ENCODE measurements at regions not wholly inside any gene's neighbourhood (a gene's known extent, or its start where the extent isn't known, plus 50 kb on each side); places are given as distances from the start of the nearest gene placed in this dataset.
"Not testable (repeated sequence)": the region's sequence is repeated elsewhere in the genome, so short reads cannot be mapped to it uniquely, and the experiment has no call there.

DNA sequence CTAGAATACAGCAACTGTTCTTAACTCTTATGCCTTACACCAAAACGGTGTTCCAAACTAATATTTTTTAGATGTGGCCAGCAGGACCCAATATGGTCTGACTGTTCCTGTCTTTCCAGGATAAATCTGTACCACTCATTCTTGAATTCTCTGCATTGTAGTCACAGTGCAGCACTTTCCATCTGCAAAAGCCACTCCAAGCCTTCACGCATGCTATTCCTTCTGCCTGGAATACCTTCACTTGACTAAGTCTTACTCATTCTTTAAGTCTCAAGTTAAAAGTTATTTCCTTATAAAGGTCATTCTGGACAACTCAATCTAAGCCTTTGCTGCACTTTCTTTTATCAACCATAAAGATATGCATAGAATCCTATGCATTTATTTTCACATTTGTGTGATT is 1194.5 kb downstream of the PLA2G4A start:
- Mint-ChIP-seq H3K27ac (no peak overlapping the region), H3K36me3 (ENCODE audit: low read depth) (no peaks in the 10 kb centered on the region), H3K4me1 (no peaks in the 10 kb centered on the region), H3K9me3 (no peaks in the 10 kb centered on the region), H3K4me3 (no peak overlapping the region), H3K27me3 (ENCODE audit: low read depth, poor library complexity) (no peaks in the 10 kb centered on the region)
- TF ChIP-seq, protein P1, sequence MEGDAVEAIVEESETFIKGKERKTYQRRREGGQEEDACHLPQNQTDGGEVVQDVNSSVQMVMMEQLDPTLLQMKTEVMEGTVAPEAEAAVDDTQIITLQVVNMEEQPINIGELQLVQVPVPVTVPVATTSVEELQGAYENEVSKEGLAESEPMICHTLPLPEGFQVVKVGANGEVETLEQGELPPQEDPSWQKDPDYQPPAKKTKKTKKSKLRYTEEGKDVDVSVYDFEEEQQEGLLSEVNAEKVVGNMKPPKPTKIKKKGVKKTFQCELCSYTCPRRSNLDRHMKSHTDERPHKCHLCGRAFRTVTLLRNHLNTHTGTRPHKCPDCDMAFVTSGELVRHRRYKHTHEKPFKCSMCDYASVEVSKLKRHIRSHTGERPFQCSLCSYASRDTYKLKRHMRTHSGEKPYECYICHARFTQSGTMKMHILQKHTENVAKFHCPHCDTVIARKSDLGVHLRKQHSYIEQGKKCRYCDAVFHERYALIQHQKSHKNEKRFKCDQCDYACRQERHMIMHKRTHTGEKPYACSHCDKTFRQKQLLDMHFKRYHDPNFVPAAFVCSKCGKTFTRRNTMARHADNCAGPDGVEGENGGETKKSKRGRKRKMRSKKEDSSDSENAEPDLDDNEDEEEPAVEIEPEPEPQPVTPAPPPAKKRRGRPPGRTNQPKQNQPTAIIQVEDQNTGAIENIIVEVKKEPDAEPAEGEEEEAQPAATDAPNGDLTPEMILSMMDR (IDR thresholded peaks at IDR 0.05) = no peak
- DNase-seq = no peak

DNA sequence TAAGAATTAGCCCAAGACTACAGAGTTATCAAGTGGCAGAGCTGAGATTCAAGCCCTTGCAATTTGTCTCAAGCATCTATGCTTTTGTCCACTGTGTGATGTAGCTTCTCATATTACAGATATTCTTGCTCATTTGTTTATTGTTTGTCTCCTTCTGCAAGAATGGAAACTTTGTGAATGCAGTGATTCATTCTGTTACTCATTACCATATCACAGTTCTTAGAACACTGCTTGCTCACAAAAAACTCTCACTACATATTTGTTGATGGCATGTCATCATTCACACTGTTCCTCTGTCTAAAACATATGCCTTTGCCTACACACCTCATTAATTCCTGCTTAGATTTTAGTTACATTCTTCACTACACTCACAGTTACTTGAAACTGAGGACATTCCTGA is 1198.9 kb downstream of the PLA2G4A start:
- Mint-ChIP-seq H3K9me3 (no peaks in the 10 kb centered on the region), H3K4me1 (no peaks in the 10 kb centered on the region), H3K4me3 (no peak overlapping the region), H3K36me3 (ENCODE audit: low read depth) (no peaks in the 10 kb centered on the region), H3K27ac (no peak overlapping the region), H3K27me3 (ENCODE audit: low read depth, poor library complexity) (no peaks in the 10 kb centered on the region)
- TF ChIP-seq, protein P1 (IDR thresholded peaks at IDR 0.05) = no peak
- DNase-seq = no peak

DNA sequence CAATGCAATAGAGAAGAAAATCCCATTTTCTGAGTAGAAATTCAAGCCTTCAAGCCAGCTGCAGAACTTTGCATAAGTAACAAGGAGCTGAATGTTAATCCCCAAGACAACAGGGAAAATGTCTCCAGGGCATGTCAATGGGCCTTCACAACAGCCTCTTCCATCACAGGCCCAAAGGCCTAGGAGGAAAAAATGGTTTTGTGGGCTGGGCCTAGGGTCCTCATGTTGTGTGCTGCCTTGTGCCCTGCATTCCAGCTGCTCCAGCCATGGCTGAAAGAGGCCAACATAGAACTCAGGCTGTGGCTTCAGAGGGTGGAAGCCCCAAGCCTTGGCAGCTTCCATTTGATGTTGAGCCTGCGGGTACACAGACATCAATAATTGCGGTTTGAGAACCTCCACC is 1208.8 kb downstream of the PLA2G4A start:
- not testable (repeated sequence) for H3K4me3 Mint-ChIP-seq; H3K36me3 Mint-ChIP-seq (ENCODE audit: low read depth); H3K4me1 Mint-ChIP-seq; H3K27me3 Mint-ChIP-seq (ENCODE audit: low read depth, poor library complexity); DNase-seq; H3K27ac Mint-ChIP-seq
- H3K9me3 Mint-ChIP-seq = peaks cover 16% of the 10 kb centered on the region

DNA sequence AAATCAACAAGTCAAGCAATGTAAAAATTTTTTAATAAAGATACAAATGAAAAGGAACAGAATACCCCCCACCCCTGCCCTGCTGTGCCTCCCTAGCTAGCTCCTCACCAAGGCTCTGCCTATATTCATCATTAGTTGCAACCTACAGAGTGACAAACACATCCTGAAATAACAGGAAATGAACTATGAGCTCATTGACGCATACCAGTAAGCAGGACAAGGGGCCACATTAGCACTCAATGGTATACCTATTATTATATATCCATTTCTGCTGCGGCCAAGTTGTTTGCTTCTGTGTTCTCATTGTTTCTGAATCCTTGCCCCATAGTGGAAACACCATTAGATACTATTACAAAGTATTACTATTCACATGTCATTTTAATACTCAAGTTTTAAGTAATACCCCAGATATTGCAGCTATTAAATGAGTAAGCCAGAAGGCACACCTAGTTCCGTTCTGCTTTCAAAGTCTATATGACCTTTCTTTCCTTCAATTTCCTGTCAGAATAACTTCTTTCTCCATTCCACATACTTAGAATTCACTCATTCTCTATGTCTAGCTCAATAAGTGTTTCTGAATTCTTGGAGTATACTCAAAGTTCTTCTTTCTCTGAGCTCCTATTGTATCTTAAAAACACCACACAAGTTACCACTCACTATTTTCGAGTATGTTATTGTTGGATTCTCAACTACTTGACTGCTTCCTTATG is 1214.9 kb downstream of the PLA2G4A start:
- no peaks in the 10 kb centered on the region for H3K4me1 Mint-ChIP-seq
- H3K9me3 Mint-ChIP-seq = peaks cover 3% of the 10 kb centered on the region
- TF ChIP-seq, protein P1 (IDR thresholded peaks at IDR 0.05) = no peak
- H3K27me3 Mint-ChIP-seq (ENCODE audit: low read depth, poor library complexity) = no peaks in the 10 kb centered on the region
- H3K36me3 Mint-ChIP-seq (ENCODE audit: low read depth) = no peaks in the 10 kb centered on the region
- no peak overlapping the region for H3K4me3 Mint-ChIP-seq
- DNase-seq = no peak
- H3K27ac Mint-ChIP-seq = no peak overlapping the region

DNA sequence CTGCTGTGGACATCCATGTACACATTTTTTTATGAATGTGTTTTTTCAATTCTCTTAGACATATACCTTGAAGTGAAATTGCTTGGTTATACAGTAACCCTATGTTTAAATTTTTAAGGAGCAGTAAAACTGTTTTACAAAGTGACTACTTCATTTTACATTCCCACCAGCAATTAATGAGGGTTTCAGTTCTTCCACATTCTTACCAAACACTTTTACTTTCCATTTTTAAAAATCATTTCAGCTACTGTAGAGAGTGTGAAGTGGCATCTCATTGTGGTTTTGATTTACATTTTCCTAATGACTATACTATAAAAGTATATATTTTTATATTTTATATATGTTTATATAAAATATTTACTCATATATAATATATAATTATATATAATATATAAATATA is 1221.5 kb downstream of the PLA2G4A start:
- Mint-ChIP-seq H3K27me3 (ENCODE audit: low read depth, poor library complexity) (no peaks in the 10 kb centered on the region), H3K27ac (no peak overlapping the region), H3K9me3 (no peaks in the 10 kb centered on the region), H3K36me3 (ENCODE audit: low read depth) (no peaks in the 10 kb centered on the region), H3K4me1 (no peaks in the 10 kb centered on the region), H3K4me3 (no peak overlapping the region)
- no peak for DNase-seq
- TF ChIP-seq, protein P1 (IDR thresholded peaks at IDR 0.05) = no peak

DNA sequence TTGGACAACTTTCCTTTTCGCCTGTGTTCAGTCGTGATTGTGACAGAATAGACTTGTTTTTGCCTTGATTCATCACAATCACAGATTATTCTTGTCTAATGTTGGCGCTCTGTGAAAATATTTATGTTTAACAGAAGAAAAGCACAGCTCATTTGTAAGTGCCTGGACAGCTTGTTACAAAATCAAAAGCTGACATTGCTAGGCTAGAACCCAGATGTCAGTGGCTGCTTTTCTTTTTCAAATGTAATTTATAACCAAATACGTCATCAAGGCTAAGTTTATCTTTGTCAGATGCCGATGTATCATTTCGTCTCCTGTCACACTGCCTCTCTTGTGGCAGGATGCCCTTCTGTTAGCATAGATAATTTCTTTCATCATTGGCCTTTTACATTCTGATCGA is 1227.3 kb downstream of the PLA2G4A start:
- Mint-ChIP-seq H3K27me3 (ENCODE audit: low read depth, poor library complexity) (no peaks in the 10 kb centered on the region), H3K27ac (no peak overlapping the region), H3K9me3 (peaks cover 4% of the 10 kb centered on the region), H3K36me3 (ENCODE audit: low read depth) (no peaks in the 10 kb centered on the region), H3K4me1 (no peaks in the 10 kb centered on the region), H3K4me3 (no peak overlapping the region)
- TF ChIP-seq, protein P1 (IDR thresholded peaks at IDR 0.05) = no peak
- no peak for DNase-seq

Data from nephron progenitor cell (in vitro differentiated cells).